GM12891 (cell line): ENCODE measurements at regions not wholly inside any gene's neighbourhood (a gene's known extent, or its start where the extent isn't known, plus 50 kb on each side); places are given as distances from the start of the nearest gene placed in this dataset.

Experiments used
- DNase-seq: peaks from one replicate; pipeline ENCODE4 v3.0.0; 2011; ENCODE audit warnings: low spot score; ENCODE audit not compliant: insufficient read length
- FAIRE-seq: peaks from 2 replicates; lab custom pipeline; 2011; peaks lifted over from hg19 to GRCh38; lab: Jason Lieb, UNC
- PAX5 ChIP-seq: IDR thresholded peaks from 2 replicates; pipeline ENCODE4 v1.6.1; 2011; ENCODE audit warnings: low read length, moderate library complexity, mild to moderate bottlenecking; ENCODE audit not compliant: insufficient read depth, severe bottlenecking
- POLR2A ChIP-seq: IDR thresholded peaks from 2 replicates; pipeline ENCODE4 v1.6.1; 2011; ENCODE audit warnings: low read depth, low read length, control low read depth
- POLR2AphosphoS5 ChIP-seq: IDR thresholded peaks from 2 replicates; pipeline ENCODE4 v1.6.1; 2011; ENCODE audit warnings: low read depth, low read length, control low read depth
- POU2F2 ChIP-seq: IDR thresholded peaks from 2 replicates; pipeline ENCODE4 v1.6.1; 2011; ENCODE audit warnings: low read depth, mild to moderate bottlenecking, control low read depth, low read length, moderate library complexity
- SPI1 ChIP-seq: IDR thresholded peaks from 2 replicates; pipeline ENCODE4 v1.6.1; 2011; ENCODE audit warnings: low read depth, low read length, control low read depth
- TAF1 ChIP-seq: IDR thresholded peaks from 2 replicates; pipeline ENCODE4 v1.6.1; 2011; ENCODE audit warnings: low read depth, low read length, control low read depth

GRCh38 chr14:30484976-30485375 lies 74.0 kb upstream of the G2E3 start:
- FAIRE-seq = no peak
- TF ChIP-seq POLR2A (no peak), POU2F2 (no peak), TAF1 (no peak), POLR2AphosphoS5 (no peak), PAX5 (no peak), SPI1 (no peak)
- no peak for DNase-seq

GRCh38 chr14:30496852-30497251 lies 62.1 kb upstream of the G2E3 start:
- no peak for TF ChIP-seq TAF1
- no peak for TF ChIP-seq POLR2A
- TF ChIP-seq POU2F2 = no peak
- no peak for TF ChIP-seq POLR2AphosphoS5
- no peak for TF ChIP-seq SPI1
- FAIRE-seq (no peak), DNase-seq (no peak)

DNA sequence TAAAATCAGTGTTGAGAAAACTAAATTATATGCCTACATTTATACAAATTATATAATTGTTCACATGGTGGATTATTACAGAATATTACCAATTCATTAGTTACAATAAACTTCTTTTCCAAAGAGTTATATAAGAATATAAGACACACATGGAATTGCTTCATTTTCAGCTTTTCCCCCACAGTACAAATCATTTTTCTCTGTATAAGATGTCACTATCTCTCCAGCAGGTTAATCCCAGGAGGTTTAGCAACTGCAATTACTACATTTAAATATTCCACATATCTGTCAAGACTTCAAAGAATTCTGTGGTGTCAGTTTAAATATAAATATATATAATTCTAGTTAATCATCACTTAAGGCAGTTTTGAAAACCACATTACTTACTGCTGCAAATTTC lies 59.6 kb upstream of the G2E3 start:
- FAIRE-seq = no peak
- TF ChIP-seq PAX5 (no peak), POLR2A (no peak), SPI1 (no peak), POU2F2 (no peak)
- DNase-seq = no peak

DNA sequence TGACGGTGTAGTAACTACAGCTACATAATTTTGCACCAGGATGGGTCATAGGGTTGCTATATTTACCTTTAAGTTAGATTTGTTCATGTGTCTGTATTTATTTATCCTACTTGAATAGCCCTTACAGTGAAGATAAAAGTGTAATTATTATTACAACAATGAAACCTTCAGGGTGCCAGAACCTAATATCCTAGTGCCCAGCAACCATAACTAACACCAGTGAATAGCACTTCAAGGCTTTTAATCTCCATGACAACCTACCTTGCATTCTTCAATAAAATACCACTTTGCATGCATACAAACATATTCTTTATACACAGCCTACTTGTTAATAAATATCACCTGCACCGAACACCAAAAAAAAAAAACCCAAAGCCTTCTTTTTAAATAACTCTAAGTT lies 58.7 kb upstream of the G2E3 start:
- FAIRE-seq = no peak
- no peak for DNase-seq
- TF ChIP-seq POLR2AphosphoS5 (no peak), POLR2A (no peak), POU2F2 (no peak), TAF1 (no peak), SPI1 (no peak), PAX5 (no peak)

- DNase-seq (no peak), FAIRE-seq (no peak)
- TF ChIP-seq SPI1 (peak; percentile 67), POLR2AphosphoS5 (no peak), PAX5 (no peak)
These were observed 51.7 kb upstream of the G2E3 start for GRCh38 chr14:30507209-30507608.
